ENCODE measurements at regions not wholly inside any gene's neighbourhood (a gene's known extent, or its start where the extent isn't known, plus 50 kb on each side); places are given as distances from the start of the nearest gene placed in this dataset.

GRCh38 chr11:45717526-45717925 lies 52.1 kb upstream of the CHST1 start:
- Mint-ChIP-seq H3K27ac (no peak overlapping the region), H3K27me3 (peaks cover 11 to 37% of the 10 kb centered on the region in 2 donors), H3K36me3 (no peaks in the 10 kb centered on the region), H3K9me3 (no peaks in the 10 kb centered on the region), H3K4me3 (no peak overlapping the region), H3K4me1 (no peaks in the 10 kb centered on the region)
- Histone ChIP-seq H3K4me1 (ENCODE audit: control insufficient read depth in 1 of 2, extremely low read depth in 1 of 2, insufficient read depth in 2 of 2, low read length in 2 of 2) (no peaks in the 10 kb centered on the region), H3K27me3 (replicated peaks in 1 of 2; ENCODE audit: control insufficient read depth in 2 of 2, extremely low read depth in 1 of 2, insufficient read depth in 2 of 2, low read length in 1 of 2) (peaks cover 0 to 21% of the 10 kb centered on the region in 2 experiments), H3K9me3 (no peaks in the 10 kb centered on the region), H3K27ac (ENCODE audit: low read length) (no peak overlapping the region), H3K36me3 (ENCODE audit: control insufficient read depth in 2 of 2, extremely low read depth in 1 of 2, insufficient read depth in 1 of 2, low read length in 1 of 2) (no peaks in the 10 kb centered on the region), H3K4me3 (ENCODE audit: control insufficient read depth in 1 of 2, extremely low read depth in 1 of 2, low read length in 1 of 2) (no peak overlapping the region)
- ChIA-PET CTCF (no interaction called here), POLR2A (no interaction called here)
- 95% methylated on average over 3 of the region's 8 CpGs for WGBS (ENCODE audit: insufficient coverage)
- DNase-seq (no peak), ATAC-seq (replicated peaks in 1 of 4) (no peak)

GRCh38 chr11:45715418-45715817 lies 50.0 kb upstream of the CHST1 start:
- Mint-ChIP-seq H3K9me3 (no peaks in the 10 kb centered on the region), H3K27me3 (peaks cover 17 to 44% of the 10 kb centered on the region in 2 donors), H3K4me3 (no peak overlapping the region), H3K27ac (no peak overlapping the region), H3K36me3 (no peaks in the 10 kb centered on the region), H3K4me1 (no peaks in the 10 kb centered on the region)
- POLR2A ChIA-PET = no interaction called here
- ATAC-seq (replicated peaks in 1 of 4) (no peak), DNase-seq (no peak)
- Histone ChIP-seq H3K9me3 (no peaks in the 10 kb centered on the region), H3K27ac (ENCODE audit: low read length) (no peak overlapping the region), H3K4me3 (ENCODE audit: control insufficient read depth in 1 of 2, extremely low read depth in 1 of 2, low read length in 1 of 2) (no peak overlapping the region), H3K4me1 (ENCODE audit: control insufficient read depth in 1 of 2, extremely low read depth in 1 of 2, insufficient read depth in 2 of 2, low read length in 2 of 2) (no peaks in the 10 kb centered on the region), H3K36me3 (ENCODE audit: control insufficient read depth in 2 of 2, extremely low read depth in 1 of 2, insufficient read depth in 1 of 2, low read length in 1 of 2) (no peaks in the 10 kb centered on the region), H3K27me3 (replicated peaks in 1 of 2; ENCODE audit: control insufficient read depth in 2 of 2, extremely low read depth in 1 of 2, insufficient read depth in 2 of 2, low read length in 1 of 2) (peaks cover 0 to 16% of the 10 kb centered on the region in 2 experiments)
- WGBS (ENCODE audit: insufficient coverage) = no CpG with 5 or more reads among the region's 2 CpGs
- CTCF ChIA-PET = no interaction called here
